GM18909 (cell line): ENCODE measurements at regions not wholly inside any gene's neighbourhood (a gene's known extent, or its start where the extent isn't known, plus 50 kb on each side); places are given as distances from the start of the nearest gene placed in this dataset.
"Not testable (repeated sequence)": the region's sequence is repeated elsewhere in the genome, so short reads cannot be mapped to it uniquely, and the experiment has no call there.

Experiments
- ATAC-seq: cut with Tn5 transposase; IDR thresholded peaks from one replicate; pipeline ENCODE4 v1.9.1; 2021; ENCODE audit warnings: mild to moderate bottlenecking; ENCODE audit not compliant: unreplicated experiment, poor library complexity

DNA sequence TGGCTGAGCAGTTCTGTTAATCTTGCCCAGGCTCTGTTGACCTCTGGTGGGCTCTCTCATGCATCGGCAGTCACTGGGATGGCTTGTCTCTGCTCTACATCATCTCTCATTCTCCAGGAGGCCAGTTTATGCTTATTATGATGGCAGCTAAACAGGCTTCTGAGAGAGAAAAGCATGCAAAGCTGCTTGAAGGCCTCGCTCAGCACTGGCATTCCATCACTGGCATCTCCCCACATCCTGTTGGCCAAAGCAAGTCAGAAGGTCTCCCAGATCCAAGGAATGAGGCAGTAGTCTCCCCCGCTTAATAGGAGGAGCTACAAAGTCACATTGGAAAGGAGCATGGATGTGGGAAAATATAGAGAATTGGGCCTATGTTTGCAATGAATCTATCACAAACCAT is 212.6 kb downstream of the ZNF621 start:
- ATAC-seq = no peak

DNA sequence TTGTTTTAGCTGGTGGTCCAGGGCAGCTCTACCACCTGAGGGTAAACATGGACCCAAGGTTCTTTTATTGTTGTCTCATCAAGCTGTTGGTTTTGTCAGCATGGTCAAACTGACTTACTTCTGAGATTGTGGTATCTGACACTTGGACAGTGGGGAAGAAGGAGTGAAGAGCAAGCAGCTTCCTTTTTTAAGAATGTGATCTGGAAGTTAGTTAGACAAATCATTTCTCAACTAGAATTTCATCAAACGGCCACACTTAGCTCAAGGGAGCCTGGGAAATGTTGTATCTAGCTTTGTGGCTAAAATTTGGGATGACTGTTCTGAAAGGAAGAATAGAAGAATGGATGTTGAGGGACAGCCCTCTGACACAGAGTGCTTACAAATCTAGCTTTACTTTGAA is 215.2 kb downstream of the ZNF621 start:
- no peak for ATAC-seq

DNA sequence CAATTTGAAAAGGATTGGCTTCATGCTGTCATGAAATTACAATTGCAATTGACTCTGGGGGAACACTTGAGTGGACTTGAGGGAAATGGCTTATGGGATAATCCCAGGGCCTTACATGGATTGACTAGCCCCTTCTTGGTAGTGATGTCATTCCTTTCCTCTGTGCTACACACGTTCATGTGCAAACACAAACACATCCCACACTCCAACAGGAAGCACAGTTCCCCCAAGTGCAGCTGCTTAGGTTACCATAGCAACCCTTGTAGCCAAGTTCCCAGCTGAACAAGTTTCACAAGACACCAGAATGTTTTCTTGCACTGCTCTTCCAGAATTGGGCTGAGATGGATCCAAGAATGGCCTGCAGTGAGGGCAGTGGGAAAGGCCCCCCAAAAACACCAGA is 217.0 kb downstream of the ZNF621 start:
- no peak for ATAC-seq

DNA sequence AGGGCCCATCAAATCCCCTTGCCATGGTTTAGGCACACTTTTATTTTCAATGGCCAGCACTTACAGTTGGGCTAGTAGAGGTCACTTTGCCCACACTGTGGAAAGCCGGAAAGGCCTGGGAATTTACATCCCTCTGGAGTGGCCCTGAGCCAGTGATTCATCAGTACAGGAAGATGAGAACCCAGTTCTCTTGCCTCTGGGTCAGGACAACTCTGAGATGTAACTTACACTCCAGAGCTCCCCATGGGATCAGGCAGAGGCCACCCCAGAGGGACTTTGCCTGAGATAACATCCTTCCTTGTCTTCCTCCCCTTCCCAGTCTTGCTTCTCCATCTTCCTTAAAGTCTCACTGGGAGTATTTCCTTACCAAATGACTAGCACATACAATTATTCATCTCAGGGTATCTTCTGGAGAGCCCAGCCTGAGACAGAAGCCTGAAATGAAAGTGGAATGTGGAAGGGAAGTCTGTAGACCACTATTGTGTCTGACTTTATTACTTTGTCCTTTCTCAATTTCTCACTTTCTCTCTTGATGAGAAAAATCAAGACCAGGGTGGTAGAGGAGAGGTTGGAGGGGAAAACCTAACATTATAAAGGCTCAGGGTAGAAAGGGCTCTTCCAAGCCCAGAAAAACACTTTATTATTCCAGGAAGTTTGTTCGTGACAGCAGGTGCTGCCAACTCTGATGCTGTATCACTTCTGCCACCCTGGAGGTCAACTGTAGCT is 220.8 kb downstream of the ZNF621 start:
- ATAC-seq = no peak

DNA sequence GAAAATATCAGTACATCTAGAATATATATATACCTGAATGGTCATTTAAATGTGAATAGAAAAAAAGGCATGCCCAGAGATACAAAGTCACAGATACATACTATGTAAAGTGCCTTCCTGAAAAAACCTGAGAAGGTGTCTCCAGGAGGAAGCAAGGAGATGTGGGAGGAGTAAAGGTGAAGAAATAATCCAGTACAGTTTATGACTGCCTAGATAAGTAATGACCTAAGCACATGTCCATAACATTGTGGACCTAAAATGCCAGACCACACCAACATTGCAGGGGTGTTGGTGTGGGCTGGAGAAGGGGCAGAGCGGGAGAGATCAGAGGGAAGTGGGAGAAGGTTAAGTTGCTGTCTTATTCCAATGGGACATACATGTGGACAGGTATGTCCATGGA is 226.9 kb downstream of the ZNF621 start:
- ATAC-seq = no peak

DNA sequence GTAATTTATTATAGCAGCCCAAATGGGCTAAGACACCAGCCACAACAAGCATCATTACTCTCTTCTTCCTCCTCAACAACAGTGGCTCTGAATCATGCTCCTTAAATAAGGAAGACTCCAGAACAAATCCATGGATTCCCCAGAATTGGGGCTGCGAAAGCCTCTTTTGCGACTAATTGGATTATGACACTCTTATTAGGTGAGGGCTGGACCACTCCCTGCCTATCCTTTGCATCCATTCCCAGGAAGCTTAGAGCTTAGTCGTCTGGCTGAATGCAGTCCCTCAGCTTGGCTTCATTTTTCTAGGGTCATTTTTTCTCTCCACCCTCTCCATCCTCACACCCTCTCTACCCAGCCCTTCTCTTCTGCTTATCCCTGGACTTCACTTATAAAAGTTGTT is 227.7 kb downstream of the ZNF621 start:
- no peak for ATAC-seq

DNA sequence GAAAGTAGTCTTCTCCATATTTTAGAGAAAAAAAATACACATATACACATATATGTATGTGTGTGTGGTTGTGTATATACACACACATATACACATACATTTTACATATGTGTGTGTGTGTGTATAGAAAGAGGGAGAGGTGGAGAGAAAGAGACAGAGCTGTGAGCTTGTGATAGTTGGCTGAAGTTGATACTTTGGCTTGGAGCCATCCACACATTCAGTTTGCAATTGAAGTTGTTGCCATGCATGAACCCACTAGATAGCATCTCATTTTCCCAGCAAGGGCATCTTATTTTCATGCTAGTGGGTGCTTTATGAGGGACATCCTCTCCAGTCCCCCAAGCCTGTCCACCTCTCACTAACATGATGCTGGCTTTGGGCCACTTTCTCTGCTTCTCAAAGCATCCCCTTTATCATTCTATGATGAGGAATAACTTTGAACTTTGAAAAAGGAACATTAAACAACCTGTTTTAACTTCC is 228.6 kb downstream of the ZNF621 start:
- no peak for ATAC-seq

DNA sequence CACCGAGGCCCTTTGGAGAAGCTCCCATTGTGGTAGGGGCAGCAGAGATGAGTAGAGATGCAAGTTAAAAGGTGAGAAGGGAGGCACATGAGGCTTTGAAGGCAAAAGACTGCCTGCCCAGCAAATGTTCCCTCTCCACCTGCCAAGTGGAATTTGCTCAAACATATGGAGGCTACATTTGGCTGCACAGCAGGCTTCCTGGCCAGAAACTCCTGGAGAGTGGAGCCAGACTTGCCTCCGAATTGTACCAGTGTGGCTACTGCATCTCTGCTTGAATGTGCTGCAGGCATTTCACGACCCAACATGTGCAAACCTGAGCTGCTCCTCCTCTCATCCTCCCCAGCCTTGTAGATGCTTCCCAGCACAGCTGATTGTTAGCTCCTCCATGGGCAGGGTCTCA is 229.2 kb downstream of the ZNF621 start:
- ATAC-seq = no peak

DNA sequence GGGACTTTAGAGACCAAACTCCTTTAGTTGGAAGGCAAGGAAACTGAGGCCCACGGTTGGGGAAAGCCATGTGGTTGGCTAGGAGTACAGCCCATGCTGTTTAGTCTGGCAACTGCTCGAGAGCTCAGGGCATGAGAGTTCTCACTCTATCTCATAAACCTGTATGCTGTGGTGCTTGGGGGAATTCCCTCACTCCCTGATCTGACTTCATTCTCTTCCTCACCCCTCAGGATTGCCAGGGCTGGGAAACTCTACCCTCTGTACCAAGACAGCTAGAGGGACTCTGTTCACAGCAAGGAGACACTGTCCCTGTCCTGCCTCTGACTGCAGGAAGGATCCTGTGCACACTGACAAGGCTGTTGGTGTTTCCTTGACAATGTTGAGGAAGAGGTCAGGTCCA is 230.2 kb downstream of the ZNF621 start:
- no peak for ATAC-seq

DNA sequence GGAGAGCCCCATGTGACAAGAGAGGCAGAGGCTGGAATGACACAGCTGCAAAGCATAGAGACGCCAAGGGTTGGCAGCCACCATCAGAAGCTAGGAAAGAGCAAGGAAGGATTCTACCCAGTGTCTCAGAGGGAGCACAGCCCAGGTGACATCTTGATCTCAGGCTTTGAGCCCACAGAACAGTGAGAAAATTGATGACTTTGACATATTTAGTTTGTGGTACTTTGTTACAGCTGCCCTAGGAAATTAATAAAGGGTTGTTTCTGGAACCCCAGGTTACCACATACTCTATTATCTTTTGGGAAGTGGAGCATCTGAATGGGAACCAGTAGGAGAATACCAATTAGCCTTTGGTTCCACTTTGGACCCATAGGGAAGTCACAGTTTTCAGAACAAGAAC is 231.7 kb downstream of the ZNF621 start:
- ATAC-seq = no peak

DNA sequence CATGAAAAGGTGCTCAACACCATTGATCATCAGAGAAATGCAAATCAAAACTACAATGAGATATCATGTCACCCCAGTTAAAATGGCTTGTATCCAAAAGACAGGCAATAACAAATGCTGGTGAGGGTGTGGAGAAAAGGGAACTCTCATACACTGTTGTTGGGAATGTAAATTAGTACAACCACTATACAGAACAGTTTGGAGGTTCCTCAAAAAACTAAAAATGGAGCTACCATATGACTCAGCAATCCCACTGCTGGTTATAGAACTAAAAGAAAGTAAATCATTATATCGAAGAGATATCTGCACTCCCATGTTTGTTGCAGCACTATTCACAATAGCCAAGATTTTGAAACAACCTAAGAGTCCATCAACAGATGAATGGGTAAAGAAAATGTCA is 238.0 kb downstream of the ZNF621 start:
- not testable (repeated sequence) for ATAC-seq

DNA sequence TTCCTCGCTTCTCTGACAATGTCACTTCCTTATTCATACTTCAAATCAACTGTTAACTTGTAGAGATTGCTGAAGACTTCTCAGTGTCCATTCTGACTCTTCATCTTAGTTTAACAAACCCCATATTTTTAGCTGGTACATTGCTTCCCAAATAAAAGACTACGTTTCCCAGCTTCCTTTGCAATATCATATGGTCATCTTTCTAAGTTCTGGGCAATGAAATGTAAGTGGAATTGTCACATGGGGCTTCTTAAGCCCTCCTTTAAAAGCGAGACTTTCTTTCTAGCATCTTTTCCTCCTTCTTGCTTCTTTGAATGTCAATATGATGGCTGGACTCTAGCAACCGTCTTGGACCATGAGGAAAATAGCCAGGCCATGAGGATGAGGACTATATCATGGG is 239.0 kb downstream of the ZNF621 start:
- no peak for ATAC-seq

DNA sequence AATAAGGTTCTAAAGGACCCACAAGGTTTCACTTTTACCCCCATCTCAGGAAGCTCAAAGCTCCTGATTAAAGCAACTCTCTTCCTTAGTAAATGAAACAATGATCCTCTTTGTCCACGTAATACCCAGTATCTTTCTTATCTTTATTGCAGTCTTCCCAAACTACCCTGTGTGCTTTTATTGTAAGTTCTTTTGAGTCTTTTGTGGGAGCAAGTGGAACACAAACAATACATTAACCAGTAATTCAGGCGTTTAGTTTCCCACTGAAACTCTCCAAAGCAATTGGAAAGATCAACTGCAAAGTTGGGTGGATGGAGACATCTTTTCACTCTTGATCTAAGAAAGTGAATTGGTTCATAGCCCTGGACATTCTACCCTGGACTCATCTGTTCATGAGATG is 240.0 kb downstream of the ZNF621 start:
- no peak for ATAC-seq

DNA sequence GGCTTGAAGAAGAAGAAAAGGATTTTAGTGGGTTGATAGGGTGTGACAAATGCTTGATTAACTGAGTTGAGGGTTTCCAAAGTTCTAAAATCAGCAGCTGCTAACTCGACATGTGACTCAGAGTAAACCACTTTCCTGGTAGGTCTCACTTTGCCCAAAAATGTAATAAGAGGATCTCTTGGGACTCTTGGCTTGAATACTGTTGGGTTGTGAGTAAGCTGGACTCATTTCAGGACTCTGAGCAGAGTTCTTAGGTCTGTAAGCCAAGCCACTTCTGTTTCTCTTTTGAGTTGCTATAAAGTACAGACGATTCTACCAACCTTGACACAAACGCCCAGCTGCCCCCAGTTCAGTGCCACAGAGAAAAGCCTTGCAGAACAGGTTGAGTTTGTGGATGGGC is 241.1 kb downstream of the ZNF621 start:
- ATAC-seq = no peak

DNA sequence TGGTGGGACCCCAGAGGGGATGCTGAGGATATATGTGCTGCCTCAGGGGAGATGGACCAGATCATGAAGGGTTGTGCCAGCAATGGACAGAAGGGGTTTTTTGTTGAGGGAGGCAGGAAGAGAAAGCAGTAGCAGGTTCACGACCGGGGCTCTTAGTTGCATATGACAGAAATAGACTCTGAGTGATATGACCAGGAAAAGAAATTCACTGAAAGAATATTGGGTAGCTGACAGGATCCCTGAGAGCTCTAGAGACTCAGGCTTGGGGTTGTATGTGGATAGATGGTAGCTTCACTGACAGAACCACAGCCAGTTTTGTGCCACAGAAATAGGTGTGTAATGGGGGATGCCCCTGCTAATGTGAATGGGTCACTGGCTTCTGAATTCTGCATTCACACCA is 241.6 kb downstream of the ZNF621 start:
- no peak for ATAC-seq

DNA sequence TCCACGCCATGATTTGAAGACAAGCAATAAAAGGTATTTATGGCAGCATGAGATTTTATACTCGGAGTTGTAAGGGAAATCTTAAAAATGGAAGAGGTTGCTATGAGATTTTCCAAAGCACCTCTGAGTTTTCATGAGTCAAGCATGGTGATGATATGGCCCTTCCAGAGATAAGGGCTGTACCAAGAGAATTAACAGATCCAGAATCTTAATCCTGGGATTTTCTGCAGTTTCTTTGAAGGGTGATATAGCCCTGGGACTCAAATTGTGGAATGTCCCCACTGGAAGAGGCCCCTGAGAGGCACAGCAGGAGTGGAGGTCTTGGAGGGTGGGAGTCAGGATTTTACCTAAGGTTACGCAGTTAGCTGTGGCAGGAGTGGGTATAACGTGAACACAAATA is 243.3 kb downstream of the ZNF621 start:
- ATAC-seq = no peak

DNA sequence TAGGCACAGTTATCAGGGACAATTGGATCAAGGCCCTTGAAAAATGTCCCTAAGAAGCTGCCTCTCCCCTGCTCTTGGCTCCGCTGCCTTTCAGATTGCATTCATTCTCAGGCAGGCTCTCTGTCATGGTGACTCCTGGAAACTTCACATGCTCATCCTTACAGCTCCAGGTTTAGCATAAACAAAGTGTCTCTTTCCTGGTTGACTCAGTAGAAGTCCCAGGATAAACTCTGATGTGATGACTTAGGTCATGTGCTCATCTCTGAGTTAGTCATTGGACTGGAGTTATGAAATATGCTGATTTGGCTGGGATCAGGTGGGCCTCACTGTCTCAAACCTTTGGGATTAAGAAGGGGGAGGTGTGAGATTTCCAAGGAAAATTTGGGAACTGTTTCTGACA is 243.8 kb downstream of the ZNF621 start:
- no peak for ATAC-seq

DNA sequence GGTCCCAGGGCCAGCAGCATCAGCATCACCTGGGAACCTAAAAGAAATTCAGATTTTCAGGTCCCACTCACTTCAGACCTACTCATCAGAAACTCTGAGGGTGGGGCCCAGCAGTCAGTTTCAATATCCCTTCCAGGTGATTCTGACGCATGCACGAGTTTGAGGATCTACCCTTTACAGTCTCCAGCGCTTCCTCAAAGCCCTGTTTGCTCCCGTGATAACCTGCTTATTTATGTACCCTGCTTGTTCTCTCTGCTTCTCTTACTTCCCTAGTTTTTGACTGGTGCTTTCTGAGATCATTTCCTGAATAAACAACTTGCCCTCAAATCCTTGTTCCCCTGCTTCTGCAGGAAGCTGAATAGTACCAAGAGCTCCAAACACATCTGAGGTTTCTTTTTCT is 245.3 kb downstream of the ZNF621 start:
- no peak for ATAC-seq

DNA sequence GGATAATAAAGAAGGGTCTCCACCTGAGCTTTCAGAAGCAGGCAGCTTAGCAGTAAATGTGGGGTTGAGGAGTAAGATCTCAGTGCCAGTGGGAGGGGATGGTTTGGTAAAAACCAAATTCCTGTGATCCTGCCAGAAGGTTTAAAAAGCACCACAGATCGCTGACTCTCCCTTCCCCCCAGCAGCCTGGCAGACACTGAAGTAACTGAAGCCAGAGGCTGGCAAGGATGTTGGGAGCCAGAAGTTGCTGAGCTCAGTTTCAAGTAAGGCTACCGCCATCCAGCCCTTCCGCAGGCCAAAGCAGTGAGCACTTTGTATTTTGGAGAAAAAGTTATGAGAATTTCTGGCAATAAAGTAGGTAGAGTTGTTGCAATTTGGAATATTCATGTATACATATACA is 246.4 kb downstream of the ZNF621 start:
- no peak for ATAC-seq

DNA sequence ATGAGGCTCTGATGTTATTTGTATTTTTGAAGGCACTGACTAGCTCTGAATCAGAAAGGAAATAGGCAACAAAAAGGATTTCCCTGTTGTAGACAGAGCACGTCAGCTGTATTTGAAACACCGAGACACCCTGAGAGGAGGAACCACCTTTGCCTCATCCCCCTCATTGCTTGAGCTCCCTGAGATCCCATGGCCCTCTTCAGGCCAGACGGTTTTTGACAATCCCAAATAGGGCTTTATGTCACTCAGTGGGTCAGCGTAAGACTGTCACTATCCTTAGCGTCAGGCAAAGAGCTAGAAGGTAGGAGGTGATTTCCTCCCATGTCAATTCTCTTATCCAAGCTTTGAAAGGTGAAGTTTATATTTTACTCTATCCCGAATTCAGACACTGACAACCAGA is 254.3 kb downstream of the ZNF621 start:
- no peak for ATAC-seq

DNA sequence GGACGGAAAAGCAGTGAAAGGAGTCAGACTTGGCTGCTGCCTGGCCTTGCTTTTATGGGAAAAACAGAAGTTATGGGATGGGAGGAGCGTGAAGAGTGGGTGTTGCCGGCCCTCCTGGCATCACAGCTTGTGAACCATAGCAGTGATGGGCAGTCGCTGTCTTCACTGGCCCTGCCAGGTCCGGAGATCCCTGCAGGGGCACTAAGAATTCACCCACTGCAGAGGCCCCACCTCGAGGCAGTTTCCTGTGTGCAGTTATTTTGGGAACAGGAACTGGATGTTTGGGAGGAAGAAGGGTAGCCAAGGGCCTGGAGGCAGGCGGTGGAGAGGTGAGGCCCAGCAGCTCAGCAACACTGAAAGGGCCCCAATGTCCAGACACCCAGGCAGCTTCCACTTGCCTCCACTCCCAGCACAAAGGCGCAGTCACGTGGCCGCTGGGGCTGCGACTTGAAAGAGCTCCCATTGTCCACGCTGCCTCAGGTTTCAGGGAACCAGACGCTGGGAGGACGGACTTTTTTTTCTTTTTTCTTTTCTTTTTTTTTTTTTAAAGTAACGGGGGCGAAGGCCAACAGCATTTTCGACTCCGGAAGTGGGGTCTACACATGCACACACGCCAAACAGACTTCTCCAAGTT is 255.6 kb downstream of the ZNF621 start:
- no peak for ATAC-seq

DNA sequence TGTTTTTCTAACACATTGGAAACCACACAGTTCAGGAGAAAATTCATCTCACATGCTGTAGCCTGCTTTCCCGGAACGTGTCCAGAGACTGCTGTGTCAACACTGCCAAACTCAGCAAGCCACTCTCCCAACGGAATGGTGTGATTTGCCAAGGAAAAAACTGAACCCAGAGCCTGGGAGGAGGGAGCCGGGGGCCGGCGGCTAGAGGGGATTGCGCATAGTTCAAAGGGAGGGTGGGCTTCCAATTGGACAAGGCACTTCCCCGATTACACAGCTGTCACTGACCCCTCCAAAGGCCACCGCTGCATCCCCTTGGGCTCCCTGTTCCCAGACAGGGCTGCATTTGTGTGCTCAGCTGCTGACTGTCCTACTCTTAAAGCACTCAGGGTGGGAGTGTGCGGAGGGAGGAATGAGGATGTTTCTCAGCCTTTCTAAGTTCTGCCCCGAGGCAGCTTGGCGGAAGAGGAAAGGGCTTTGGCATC is 256.2 kb downstream of the ZNF621 start:
- ATAC-seq = no peak
